ENCODE measurements at regions not wholly inside any gene's neighbourhood (a gene's known extent, or its start where the extent isn't known, plus 50 kb on each side); places are given as distances from the start of the nearest gene placed in this dataset.

DNA sequence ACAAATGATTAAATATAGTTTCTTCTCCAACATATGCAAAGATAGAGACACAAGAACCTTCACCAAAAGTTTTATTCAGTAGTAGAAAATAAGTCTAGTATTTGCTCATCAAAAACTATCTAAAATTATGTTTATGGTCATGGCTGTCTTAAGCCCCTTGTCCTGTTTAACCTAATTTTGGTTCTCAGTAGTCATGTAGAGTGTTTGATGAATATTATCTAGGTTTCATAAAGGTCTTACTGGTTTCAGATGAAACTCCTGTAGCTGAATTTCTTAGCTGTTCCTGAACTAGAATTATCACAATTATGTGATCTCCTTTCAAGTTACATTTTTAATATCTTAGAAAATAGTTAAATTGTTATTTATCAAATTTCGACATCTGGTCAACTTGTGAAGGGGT lies 228.0 kb upstream of the SPHKAP start:
- no peak for TF ChIP-seq EZH2 (IDR thresholded peaks at IDR 0.05; ENCODE audit: borderline replicate concordance, low read depth, low read length, severe bottlenecking)
- no peak for TF ChIP-seq MAX (IDR thresholded peaks at IDR 0.05; ENCODE audit: insufficient read depth, insufficient read length)
- TF ChIP-seq POLR2A (IDR thresholded peaks at IDR 0.05; ENCODE audit: low read depth, low read length): no peak
- TF ChIP-seq POLR2AphosphoS5 (IDR thresholded peaks at IDR 0.05; ENCODE audit: insufficient read depth, low read depth, low read length): no peak
- no peak for TF ChIP-seq MYC (IDR thresholded peaks at IDR 0.05; ENCODE audit: low read depth, low read length)
- TF ChIP-seq, protein P1, sequence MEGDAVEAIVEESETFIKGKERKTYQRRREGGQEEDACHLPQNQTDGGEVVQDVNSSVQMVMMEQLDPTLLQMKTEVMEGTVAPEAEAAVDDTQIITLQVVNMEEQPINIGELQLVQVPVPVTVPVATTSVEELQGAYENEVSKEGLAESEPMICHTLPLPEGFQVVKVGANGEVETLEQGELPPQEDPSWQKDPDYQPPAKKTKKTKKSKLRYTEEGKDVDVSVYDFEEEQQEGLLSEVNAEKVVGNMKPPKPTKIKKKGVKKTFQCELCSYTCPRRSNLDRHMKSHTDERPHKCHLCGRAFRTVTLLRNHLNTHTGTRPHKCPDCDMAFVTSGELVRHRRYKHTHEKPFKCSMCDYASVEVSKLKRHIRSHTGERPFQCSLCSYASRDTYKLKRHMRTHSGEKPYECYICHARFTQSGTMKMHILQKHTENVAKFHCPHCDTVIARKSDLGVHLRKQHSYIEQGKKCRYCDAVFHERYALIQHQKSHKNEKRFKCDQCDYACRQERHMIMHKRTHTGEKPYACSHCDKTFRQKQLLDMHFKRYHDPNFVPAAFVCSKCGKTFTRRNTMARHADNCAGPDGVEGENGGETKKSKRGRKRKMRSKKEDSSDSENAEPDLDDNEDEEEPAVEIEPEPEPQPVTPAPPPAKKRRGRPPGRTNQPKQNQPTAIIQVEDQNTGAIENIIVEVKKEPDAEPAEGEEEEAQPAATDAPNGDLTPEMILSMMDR (IDR thresholded peaks at IDR 0.05; ENCODE audit: extremely low read depth in 1 of 2, insufficient read depth in 1 of 2, low read depth in 1 of 2, low read length in 2 of 2): no peak
- no peak for TF ChIP-seq JUN (IDR thresholded peaks at IDR 0.05; ENCODE audit: borderline replicate concordance, insufficient read depth, insufficient read length, low read depth)
- no peak for TF ChIP-seq GATA2 (IDR thresholded peaks at IDR 0.05; ENCODE audit: insufficient read depth, insufficient read length, low read depth, low read length)
- no peak for TF ChIP-seq FOS (IDR thresholded peaks at IDR 0.05; ENCODE audit: borderline replicate concordance, insufficient read depth, low read length)
- DNase-seq (ENCODE audit: low read depth, low spot score) (no peak), FAIRE-seq (no peak)
- H3K79me2 ChIP-seq (ENCODE audit: control insufficient read depth, insufficient read depth, low read length): no peaks in the 10 kb centered on the region
- no TSS peak for BruUV-seq (replicated peaks)
- H4K20me1 ChIP-seq (replicated peaks; ENCODE audit: control insufficient read depth, extremely low read depth, insufficient read depth, low read length): no peaks in the 10 kb centered on the region
- no peaks in the 10 kb centered on the region for H3K36me3 ChIP-seq (ENCODE audit: control insufficient read depth in 2 of 2, extremely low read depth in 1 of 2, insufficient read depth in 2 of 2, low read length in 2 of 2)
- POLR2A ChIA-PET: no interaction called here
- H3K9me1 ChIP-seq (replicated peaks; ENCODE audit: control insufficient read depth, extremely low read depth, insufficient read depth, low read length): no peaks in the 10 kb centered on the region
- dilution Hi-C loops (cut with MboI; ENCODE audit: extremely low pct_ligation_motif_present, low sequenced_read_pairs) (no loop called here), intact Hi-C loops (cut with micrococcal nuclease) (no loop called here)
- no peak overlapping the region for H3K4me3 ChIP-seq (replicated peaks in 1 of 3; ENCODE audit: insufficient read depth in 1 of 3, low read depth in 1 of 3, low read length in 3 of 3)
- H3K9ac ChIP-seq (replicated peaks; ENCODE audit: extremely low read depth, insufficient read depth, low read length): no peak overlapping the region
- H3K9me3 ChIP-seq (replicated peaks; ENCODE audit: control insufficient read depth, insufficient read depth, low read length): no peaks in the 10 kb centered on the region
- no peaks in the 10 kb centered on the region for H3K27me3 ChIP-seq (ENCODE audit: control insufficient read depth in 2 of 2, insufficient read depth in 2 of 2, low read length in 2 of 2)
- H3K4me2 ChIP-seq (ENCODE audit: insufficient read depth, low read length): no peak overlapping the region
- no peak overlapping the region for H2AFZ ChIP-seq (ENCODE audit: low read depth, low read length)
- H3K27ac ChIP-seq (ENCODE audit: insufficient read depth, low read depth, low read length): no peak overlapping the region
- H3K4me1 ChIP-seq (ENCODE audit: control insufficient read depth, extremely low read depth, insufficient read depth, low read length): no peaks in the 10 kb centered on the region
- CTCF ChIA-PET: no interaction called here

Data from endothelial cell of umbilical vein (primary cell).